ENCODE measurements at regions not wholly inside any gene's neighbourhood (a gene's known extent, or its start where the extent isn't known, plus 50 kb on each side); places are given as distances from the start of the nearest gene placed in this dataset.

DNA sequence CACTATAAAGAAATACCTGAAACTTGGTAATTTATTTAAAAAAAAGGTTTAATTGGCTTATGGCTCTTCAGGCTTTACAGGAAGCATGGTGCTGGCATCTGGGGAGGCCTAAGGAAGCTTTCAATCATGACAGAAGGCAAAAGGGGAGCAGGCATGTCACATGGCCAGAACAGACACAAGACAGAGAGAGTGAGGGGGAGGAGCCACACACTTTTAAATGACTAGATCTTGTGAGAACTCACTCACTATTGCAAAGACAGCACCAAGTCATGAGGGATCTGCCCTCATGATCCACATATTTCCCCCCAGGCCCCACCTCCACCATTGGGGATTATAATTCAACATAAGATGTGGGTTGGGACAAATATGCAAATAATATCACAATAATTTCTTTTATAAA lies 355.6 kb downstream of the DAD1 start:
- TF ChIP-seq EZH2 (IDR thresholded peaks at IDR 0.05; ENCODE audit: low read depth) = no peak
- TF ChIP-seq, protein P1, sequence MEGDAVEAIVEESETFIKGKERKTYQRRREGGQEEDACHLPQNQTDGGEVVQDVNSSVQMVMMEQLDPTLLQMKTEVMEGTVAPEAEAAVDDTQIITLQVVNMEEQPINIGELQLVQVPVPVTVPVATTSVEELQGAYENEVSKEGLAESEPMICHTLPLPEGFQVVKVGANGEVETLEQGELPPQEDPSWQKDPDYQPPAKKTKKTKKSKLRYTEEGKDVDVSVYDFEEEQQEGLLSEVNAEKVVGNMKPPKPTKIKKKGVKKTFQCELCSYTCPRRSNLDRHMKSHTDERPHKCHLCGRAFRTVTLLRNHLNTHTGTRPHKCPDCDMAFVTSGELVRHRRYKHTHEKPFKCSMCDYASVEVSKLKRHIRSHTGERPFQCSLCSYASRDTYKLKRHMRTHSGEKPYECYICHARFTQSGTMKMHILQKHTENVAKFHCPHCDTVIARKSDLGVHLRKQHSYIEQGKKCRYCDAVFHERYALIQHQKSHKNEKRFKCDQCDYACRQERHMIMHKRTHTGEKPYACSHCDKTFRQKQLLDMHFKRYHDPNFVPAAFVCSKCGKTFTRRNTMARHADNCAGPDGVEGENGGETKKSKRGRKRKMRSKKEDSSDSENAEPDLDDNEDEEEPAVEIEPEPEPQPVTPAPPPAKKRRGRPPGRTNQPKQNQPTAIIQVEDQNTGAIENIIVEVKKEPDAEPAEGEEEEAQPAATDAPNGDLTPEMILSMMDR (conservative IDR thresholded peaks at IDR 0.05) = no peak

Measured in PC-9 (cell line).